Nephron (organoid): ENCODE measurements at regions not wholly inside any gene's neighbourhood (a gene's known extent, or its start where the extent isn't known, plus 50 kb on each side); places are given as distances from the start of the nearest gene placed in this dataset.

Experiments
- H3K27ac Mint-ChIP-seq, 3 experiments: 2 replicates each; pipeline ENCODE4 v1.8.0; 2020; ENCODE audit warnings: mixed read lengths in 3 of 3, mild to moderate bottlenecking in 2 of 3, moderate library complexity in 1 of 3
- H3K27me3 Mint-ChIP-seq: 2 replicates; pipeline ENCODE4 v1.8.0; 2021; ENCODE audit warnings: low read depth, mild to moderate bottlenecking, moderate library complexity, mixed read lengths
- H3K36me3 Mint-ChIP-seq: 2 replicates; pipeline ENCODE4 v1.8.0; 2020; ENCODE audit warnings: low read depth, mixed read lengths
- H3K4me1 Mint-ChIP-seq: 2 replicates; pipeline ENCODE4 v1.8.0; 2020; ENCODE audit warnings: mixed read lengths
- H3K4me3 Mint-ChIP-seq, 3 experiments: 2 replicates each; pipeline ENCODE4 v1.8.0; 2020; ENCODE audit warnings: mild to moderate bottlenecking in 3 of 3, mixed read lengths in 3 of 3, moderate library complexity in 2 of 3
- H3K9me3 Mint-ChIP-seq: 2 replicates; pipeline ENCODE4 v1.8.0; 2020; ENCODE audit warnings: mixed read lengths
- TF ChIP-seq, protein P1 (sequence below), 3 experiments: fragments of 200-600 bp; sonication (generic); IDR thresholded peaks; one replicate each; pipeline ENCODE4 v1.5.0; 2021; ENCODE audit warnings: antibody characterized with exemption in 3 of 3; ENCODE audit not compliant: unreplicated experiment in 3 of 3

DNA sequence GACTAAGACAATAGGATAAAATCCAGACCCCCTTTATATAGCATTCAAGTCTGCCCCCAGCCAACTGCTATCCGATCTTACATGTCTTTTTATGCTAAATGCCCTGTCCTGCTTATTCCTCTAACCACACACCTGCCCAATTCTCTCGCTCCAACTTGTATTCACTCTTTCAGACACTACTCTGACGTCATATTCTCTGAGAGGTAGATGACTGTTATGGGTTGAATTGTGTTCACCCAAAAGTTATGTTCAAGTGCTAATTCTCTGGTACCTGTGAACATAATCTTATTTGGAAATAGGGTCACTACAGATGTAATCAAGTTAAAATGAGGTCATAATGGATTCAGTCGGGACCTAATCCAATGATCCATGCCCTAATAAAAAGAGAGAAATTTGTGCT, 84.0 kb upstream of the PTPRR start:
- H3K4me1 Mint-ChIP-seq: no peaks in the 10 kb centered on the region
- peaks cover 5% of the 10 kb centered on the region for H3K27me3 Mint-ChIP-seq
- no peaks in the 10 kb centered on the region for H3K9me3 Mint-ChIP-seq
- TF ChIP-seq, protein P1, sequence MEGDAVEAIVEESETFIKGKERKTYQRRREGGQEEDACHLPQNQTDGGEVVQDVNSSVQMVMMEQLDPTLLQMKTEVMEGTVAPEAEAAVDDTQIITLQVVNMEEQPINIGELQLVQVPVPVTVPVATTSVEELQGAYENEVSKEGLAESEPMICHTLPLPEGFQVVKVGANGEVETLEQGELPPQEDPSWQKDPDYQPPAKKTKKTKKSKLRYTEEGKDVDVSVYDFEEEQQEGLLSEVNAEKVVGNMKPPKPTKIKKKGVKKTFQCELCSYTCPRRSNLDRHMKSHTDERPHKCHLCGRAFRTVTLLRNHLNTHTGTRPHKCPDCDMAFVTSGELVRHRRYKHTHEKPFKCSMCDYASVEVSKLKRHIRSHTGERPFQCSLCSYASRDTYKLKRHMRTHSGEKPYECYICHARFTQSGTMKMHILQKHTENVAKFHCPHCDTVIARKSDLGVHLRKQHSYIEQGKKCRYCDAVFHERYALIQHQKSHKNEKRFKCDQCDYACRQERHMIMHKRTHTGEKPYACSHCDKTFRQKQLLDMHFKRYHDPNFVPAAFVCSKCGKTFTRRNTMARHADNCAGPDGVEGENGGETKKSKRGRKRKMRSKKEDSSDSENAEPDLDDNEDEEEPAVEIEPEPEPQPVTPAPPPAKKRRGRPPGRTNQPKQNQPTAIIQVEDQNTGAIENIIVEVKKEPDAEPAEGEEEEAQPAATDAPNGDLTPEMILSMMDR (IDR thresholded peaks at IDR 0.05; ENCODE audit: unreplicated experiment in 3 of 3): no peak
- H3K4me3 Mint-ChIP-seq: no peak overlapping the region
- no peaks in the 10 kb centered on the region for H3K36me3 Mint-ChIP-seq
- no peak overlapping the region for H3K27ac Mint-ChIP-seq

DNA sequence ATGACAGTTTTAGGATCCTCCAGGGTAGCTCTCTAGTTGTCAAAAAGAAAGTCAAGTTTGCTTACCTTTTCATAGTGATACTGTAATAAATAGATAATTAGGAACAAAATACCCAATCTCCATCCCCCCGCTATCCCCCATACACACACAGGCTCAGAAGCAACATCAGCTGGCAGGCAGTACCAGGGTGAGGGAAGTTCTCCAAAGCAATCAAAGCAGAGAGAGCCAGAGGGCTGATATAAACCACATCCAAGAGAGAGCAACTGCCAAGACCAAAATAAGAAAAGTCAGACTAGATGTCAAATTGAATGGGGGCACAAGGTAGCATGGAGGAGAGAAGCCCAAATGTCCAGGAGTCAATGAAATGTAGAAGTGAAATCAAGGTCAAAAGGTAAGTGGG, 80.2 kb upstream of the PTPRR start:
- H3K27me3 Mint-ChIP-seq: peaks cover 2% of the 10 kb centered on the region
- no peaks in the 10 kb centered on the region for H3K36me3 Mint-ChIP-seq
- TF ChIP-seq, protein P1 (IDR thresholded peaks at IDR 0.05; ENCODE audit: unreplicated experiment in 3 of 3): no peak
- no peak overlapping the region for H3K27ac Mint-ChIP-seq
- H3K4me3 Mint-ChIP-seq: no peak overlapping the region
- H3K4me1 Mint-ChIP-seq: no peaks in the 10 kb centered on the region
- H3K9me3 Mint-ChIP-seq: no peaks in the 10 kb centered on the region

DNA sequence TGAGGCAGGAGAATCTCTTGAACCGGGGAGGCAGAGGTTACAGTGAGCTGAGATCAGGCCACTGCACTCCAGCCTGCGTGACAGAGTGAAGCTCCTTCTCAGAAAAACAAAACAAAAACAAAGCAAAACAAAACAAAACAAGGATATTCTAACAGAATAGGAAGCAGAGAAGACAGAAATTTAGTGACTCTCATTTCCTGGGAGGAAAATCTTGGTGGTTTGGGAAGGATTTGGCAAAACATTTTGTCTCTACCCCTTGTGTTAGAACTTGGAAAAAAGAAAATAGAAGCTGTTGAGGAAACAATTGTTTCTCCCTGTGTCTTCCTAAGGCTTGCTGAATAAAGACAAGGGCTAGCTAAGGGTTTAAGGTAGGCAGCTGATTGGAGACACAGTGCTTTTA, 79.7 kb upstream of the PTPRR start:
- no peaks in the 10 kb centered on the region for H3K27me3 Mint-ChIP-seq
- TF ChIP-seq, protein P1 (IDR thresholded peaks at IDR 0.05; ENCODE audit: unreplicated experiment in 3 of 3): no peak
- no peaks in the 10 kb centered on the region for H3K36me3 Mint-ChIP-seq
- no peaks in the 10 kb centered on the region for H3K4me1 Mint-ChIP-seq
- no peak overlapping the region for H3K4me3 Mint-ChIP-seq
- H3K27ac Mint-ChIP-seq: no peak overlapping the region
- H3K9me3 Mint-ChIP-seq: no peaks in the 10 kb centered on the region

DNA sequence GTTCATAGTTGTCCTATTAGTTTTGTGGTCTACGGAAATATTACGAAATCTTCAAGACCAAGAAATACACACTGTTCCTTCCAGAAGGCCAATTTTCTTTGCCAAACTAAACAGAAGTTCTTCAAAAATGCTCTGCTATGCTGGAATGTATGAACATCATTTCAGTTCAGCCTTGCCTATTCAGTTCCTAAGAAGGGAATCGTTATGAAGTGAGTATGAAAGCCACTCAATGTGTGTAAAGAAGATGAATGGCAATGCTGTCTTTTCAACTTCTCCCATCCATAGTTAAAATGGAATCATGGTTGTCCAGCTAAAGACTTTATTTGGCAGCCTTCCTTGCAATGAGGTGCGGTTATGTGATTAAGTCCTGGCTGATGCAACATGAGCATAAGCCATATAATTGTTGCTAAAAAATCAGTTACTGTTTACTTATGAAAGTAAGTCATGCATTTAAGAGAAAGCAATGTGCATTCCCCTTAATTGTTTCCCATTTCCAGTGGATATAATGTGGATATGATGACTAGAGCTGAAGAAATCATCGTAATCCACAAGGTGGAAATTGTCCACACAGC, 73.8 kb upstream of the PTPRR start:
- peak overlapping the region in 1 of 3 experiments; percentile 31 for H3K27ac Mint-ChIP-seq
- no peaks in the 10 kb centered on the region for H3K9me3 Mint-ChIP-seq
- TF ChIP-seq, protein P1 (IDR thresholded peaks at IDR 0.05; ENCODE audit: unreplicated experiment in 3 of 3): no peak
- H3K4me1 Mint-ChIP-seq: no peaks in the 10 kb centered on the region
- H3K27me3 Mint-ChIP-seq: no peaks in the 10 kb centered on the region
- H3K4me3 Mint-ChIP-seq: no peak overlapping the region
- H3K36me3 Mint-ChIP-seq: no peaks in the 10 kb centered on the region

DNA sequence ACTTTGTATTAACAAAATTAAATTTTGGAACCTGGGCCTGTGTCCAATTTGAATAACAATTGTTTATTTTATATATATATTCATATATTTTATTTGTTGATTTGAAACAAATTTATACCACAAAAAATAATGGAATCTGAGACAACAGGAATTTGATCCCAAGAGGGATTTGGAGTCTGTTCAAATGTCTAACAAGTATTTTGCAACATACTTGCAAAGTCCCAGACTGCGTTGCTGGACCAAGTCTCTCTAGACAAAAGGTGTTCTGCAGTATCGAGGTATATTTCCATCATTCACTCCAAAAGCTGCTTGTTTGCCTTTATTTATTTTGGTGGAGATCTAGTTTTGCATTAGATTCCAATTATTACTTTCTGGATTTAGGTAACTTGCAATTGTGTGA, 68.7 kb upstream of the PTPRR start:
- Mint-ChIP-seq H3K27ac (no peak overlapping the region), H3K36me3 (no peaks in the 10 kb centered on the region), H3K27me3 (no peaks in the 10 kb centered on the region), H3K9me3 (no peaks in the 10 kb centered on the region), H3K4me3 (no peak overlapping the region), H3K4me1 (no peaks in the 10 kb centered on the region)
- TF ChIP-seq, protein P1 (IDR thresholded peaks at IDR 0.05; ENCODE audit: unreplicated experiment in 3 of 3): no peak

DNA sequence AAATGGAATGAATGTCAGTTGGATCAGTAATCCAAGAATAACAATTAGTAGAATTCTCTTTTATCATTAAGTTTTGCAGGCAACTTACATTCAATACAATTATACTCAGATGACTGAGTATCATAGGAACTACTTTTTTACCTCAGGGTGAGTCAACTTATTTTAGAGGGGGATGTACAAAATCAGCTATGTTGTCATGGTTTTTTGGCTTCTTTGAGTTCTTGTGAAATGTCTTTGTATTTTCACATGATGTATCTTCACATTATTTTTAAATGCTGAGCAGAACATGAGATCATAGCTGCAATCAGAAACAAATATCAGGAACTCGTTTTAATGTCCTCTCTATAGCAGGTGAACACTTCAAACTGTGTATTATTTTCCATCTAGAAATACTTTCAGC, 65.3 kb upstream of the PTPRR start:
- Mint-ChIP-seq H3K27me3 (no peaks in the 10 kb centered on the region), H3K27ac (no peak overlapping the region), H3K9me3 (no peaks in the 10 kb centered on the region), H3K4me3 (no peak overlapping the region), H3K36me3 (no peaks in the 10 kb centered on the region), H3K4me1 (peaks cover 12% of the 10 kb centered on the region)
- TF ChIP-seq, protein P1 (IDR thresholded peaks at IDR 0.05; ENCODE audit: unreplicated experiment in 3 of 3): no peak
